ENCODE measurements at regions not wholly inside any gene's neighbourhood (a gene's known extent, or its start where the extent isn't known, plus 50 kb on each side); places are given as distances from the start of the nearest gene placed in this dataset.

DNA sequence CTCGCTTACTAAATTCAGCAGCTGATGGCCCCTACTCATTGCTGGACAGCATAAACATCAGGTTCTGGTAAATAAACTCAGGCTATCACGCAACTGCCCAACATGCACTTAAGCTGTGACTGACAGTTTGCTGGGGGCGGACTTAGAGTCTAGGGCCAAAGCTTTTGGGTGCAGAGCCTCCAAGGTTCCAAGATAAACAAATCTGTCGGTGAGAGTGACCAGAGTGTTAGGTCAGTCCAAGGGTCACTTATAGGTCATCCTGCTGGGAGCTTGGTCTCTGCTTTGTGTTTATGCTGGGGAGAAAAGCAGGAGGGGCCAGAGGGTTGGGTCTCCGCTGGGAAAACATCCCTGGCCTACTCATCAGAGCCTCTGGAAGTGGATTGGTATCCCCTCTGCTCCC, 188.6 kb upstream of the GATA6 start:
- TF ChIP-seq, protein P1, sequence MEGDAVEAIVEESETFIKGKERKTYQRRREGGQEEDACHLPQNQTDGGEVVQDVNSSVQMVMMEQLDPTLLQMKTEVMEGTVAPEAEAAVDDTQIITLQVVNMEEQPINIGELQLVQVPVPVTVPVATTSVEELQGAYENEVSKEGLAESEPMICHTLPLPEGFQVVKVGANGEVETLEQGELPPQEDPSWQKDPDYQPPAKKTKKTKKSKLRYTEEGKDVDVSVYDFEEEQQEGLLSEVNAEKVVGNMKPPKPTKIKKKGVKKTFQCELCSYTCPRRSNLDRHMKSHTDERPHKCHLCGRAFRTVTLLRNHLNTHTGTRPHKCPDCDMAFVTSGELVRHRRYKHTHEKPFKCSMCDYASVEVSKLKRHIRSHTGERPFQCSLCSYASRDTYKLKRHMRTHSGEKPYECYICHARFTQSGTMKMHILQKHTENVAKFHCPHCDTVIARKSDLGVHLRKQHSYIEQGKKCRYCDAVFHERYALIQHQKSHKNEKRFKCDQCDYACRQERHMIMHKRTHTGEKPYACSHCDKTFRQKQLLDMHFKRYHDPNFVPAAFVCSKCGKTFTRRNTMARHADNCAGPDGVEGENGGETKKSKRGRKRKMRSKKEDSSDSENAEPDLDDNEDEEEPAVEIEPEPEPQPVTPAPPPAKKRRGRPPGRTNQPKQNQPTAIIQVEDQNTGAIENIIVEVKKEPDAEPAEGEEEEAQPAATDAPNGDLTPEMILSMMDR (IDR thresholded peaks at IDR 0.05), result no peak
- TF ChIP-seq POLR2A (IDR thresholded peaks at IDR 0.05), result no peak

All from thyroid gland (tissue), 4 donors.